GM12891 (cell line): ENCODE measurements at regions not wholly inside any gene's neighbourhood (a gene's known extent, or its start where the extent isn't known, plus 50 kb on each side); places are given as distances from the start of the nearest gene placed in this dataset.
"Not testable (repeated sequence)": the region's sequence is repeated elsewhere in the genome, so short reads cannot be mapped to it uniquely, and the experiment has no call there.

Experiments used
- PAX5 ChIP-seq: IDR thresholded peaks from 2 replicates; pipeline ENCODE4 v1.6.1; 2011; ENCODE audit warnings: low read length, moderate library complexity, mild to moderate bottlenecking; ENCODE audit not compliant: insufficient read depth, severe bottlenecking
- POLR2A ChIP-seq: IDR thresholded peaks from 2 replicates; pipeline ENCODE4 v1.6.1; 2011; ENCODE audit warnings: low read depth, low read length, control low read depth
- POLR2AphosphoS5 ChIP-seq: IDR thresholded peaks from 2 replicates; pipeline ENCODE4 v1.6.1; 2011; ENCODE audit warnings: low read depth, low read length, control low read depth
- POU2F2 ChIP-seq: IDR thresholded peaks from 2 replicates; pipeline ENCODE4 v1.6.1; 2011; ENCODE audit warnings: low read depth, mild to moderate bottlenecking, control low read depth, low read length, moderate library complexity
- SPI1 ChIP-seq: IDR thresholded peaks from 2 replicates; pipeline ENCODE4 v1.6.1; 2011; ENCODE audit warnings: low read depth, low read length, control low read depth
- TAF1 ChIP-seq: IDR thresholded peaks from 2 replicates; pipeline ENCODE4 v1.6.1; 2011; ENCODE audit warnings: low read depth, low read length, control low read depth

- not testable (repeated sequence) for TF ChIP-seq POLR2A, POLR2AphosphoS5, TAF1, POU2F2, SPI1, PAX5
Observed at GRCh38 chr1:120238867-120239266, 62.5 kb upstream of the SEC22B start.
